Central memory CD8-positive, alpha-beta T cell (primary cell): ENCODE measurements at regions not wholly inside any gene's neighbourhood (a gene's known extent, or its start where the extent isn't known, plus 50 kb on each side); places are given as distances from the start of the nearest gene placed in this dataset.

Experiments used
- ATAC-seq: fragments of 150-1000 bp; cut with Tn5 transposase; replicated peaks from 2 replicates; pipeline ENCODE4 v1.10.0; 2022; ENCODE audit warnings: mild to moderate bottlenecking, moderate FRiP score, moderate number of reproducible peaks; ENCODE audit not compliant: poor library complexity, severe bottlenecking; ENCODE audit errors: extremely low read depth
- DNase-seq, 2 donors: peaks; one replicate each; pipeline ENCODE4 v3.0.0; 2021; ENCODE audit warnings: low spot score in 2 of 2
- H3K27ac Mint-ChIP-seq: one replicate; pipeline ENCODE4 v1.8.0; 2022; ENCODE audit warnings: low read depth, mild to moderate bottlenecking, moderate library complexity, mixed read lengths
- H3K27me3 Mint-ChIP-seq: one replicate; pipeline ENCODE4 v1.8.0; 2022; ENCODE audit warnings: mixed read lengths
- H3K36me3 Mint-ChIP-seq: one replicate; pipeline ENCODE4 v1.8.0; 2022; ENCODE audit warnings: mild to moderate bottlenecking, moderate library complexity, mixed read lengths; ENCODE audit not compliant: insufficient read depth
- H3K4me1 Mint-ChIP-seq: one replicate; pipeline ENCODE4 v1.8.0; 2022; ENCODE audit warnings: mixed read lengths
- H3K4me3 Mint-ChIP-seq: one replicate; pipeline ENCODE4 v1.8.0; 2022; ENCODE audit warnings: mild to moderate bottlenecking, moderate library complexity, mixed read lengths
- H3K9me3 Mint-ChIP-seq: one replicate; pipeline ENCODE4 v1.8.0; 2022; ENCODE audit warnings: mixed read lengths

DNA sequence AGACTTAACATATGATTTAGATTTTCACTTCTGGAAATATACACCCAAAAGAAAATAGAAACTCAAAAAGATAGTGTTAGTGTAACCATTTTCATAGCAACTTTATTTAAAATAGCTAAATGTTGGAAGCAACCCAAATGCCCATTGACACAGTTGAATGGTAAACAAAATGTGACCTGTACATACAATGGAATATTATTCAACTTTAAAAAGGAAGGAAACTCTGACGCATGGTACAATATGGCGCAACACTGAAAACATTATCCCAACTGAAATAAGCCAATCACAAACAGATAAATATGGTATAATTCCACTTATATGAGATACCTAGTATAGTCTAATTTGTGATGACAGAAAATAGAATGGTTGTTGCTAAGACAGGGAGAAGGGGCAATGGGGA is 1456.1 kb upstream of the MIR17HG start:
- no peaks in the 10 kb centered on the region for H3K4me1 Mint-ChIP-seq
- H3K9me3 Mint-ChIP-seq: peaks cover 32% of the 10 kb centered on the region
- ATAC-seq (no peak), DNase-seq (no peak)
- H3K27ac Mint-ChIP-seq: no peak overlapping the region
- no peaks in the 10 kb centered on the region for H3K27me3 Mint-ChIP-seq
- no peaks in the 10 kb centered on the region for H3K36me3 Mint-ChIP-seq
- no peak overlapping the region for H3K4me3 Mint-ChIP-seq

DNA sequence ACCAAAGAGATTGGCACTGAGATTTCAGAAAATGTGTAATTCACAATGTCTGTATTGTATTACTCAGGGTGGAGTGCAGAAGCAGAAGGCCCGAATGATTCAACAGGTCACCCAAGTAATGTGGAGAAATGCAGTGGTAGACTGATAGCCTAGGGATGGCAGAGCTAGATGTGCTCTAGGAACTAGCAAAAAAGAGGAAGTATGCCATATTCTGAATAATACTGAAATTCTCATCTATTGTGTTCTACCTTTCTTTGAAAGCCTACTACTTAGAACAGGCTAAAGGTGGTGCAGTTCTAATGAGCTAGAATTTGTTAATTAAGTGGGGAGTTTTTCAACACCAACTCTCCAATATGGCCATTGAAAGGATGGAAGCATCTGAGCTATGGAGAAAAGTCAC is 1449.8 kb upstream of the MIR17HG start:
- H3K4me1 Mint-ChIP-seq: no peaks in the 10 kb centered on the region
- H3K27me3 Mint-ChIP-seq: no peaks in the 10 kb centered on the region
- no peak overlapping the region for H3K27ac Mint-ChIP-seq
- H3K9me3 Mint-ChIP-seq: peaks cover 21% of the 10 kb centered on the region
- no peak overlapping the region for H3K4me3 Mint-ChIP-seq
- H3K36me3 Mint-ChIP-seq: no peaks in the 10 kb centered on the region
- DNase-seq: no peak
- no peak for ATAC-seq

- H3K9me3 Mint-ChIP-seq: peaks cover 26% of the 10 kb centered on the region
- ATAC-seq: no peak
- H3K27ac Mint-ChIP-seq: no peak overlapping the region
- no peak for DNase-seq
- no peaks in the 10 kb centered on the region for H3K4me1 Mint-ChIP-seq
- H3K36me3 Mint-ChIP-seq: no peaks in the 10 kb centered on the region
- no peak overlapping the region for H3K4me3 Mint-ChIP-seq
- H3K27me3 Mint-ChIP-seq: no peaks in the 10 kb centered on the region
Observed at GRCh38 chr13:89899302-89900103, 1448.0 kb upstream of the MIR17HG start.

GRCh38 chr13:89900104-89900765 is 1447.3 kb upstream of the MIR17HG start:
- no peaks in the 10 kb centered on the region for H3K4me1 Mint-ChIP-seq
- DNase-seq: no peak
- H3K4me3 Mint-ChIP-seq: no peak overlapping the region
- no peak overlapping the region for H3K27ac Mint-ChIP-seq
- H3K27me3 Mint-ChIP-seq: no peaks in the 10 kb centered on the region
- no peaks in the 10 kb centered on the region for H3K36me3 Mint-ChIP-seq
- no peak for ATAC-seq
- H3K9me3 Mint-ChIP-seq: peaks cover 21% of the 10 kb centered on the region

DNA sequence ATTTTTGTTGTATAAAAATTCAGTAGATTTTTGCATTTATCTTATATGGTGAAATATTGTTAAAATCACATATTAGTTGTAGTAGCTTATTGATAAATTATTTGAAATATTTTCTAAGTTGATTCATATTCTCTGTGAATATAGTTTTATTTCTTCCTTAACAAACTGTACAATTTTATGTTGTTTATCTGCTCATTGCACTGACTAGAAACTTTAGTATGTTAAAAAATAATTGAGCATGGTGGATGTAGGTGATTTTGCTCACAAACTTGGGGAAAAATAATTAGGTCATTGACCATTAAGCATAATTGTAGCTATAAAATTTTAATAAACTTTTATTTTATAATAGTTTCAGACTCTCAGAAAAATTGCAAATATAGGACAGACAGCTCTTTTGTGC is 1445.3 kb upstream of the MIR17HG start:
- no peak for ATAC-seq

GRCh38 chr13:89903115-89903514 is 1444.4 kb upstream of the MIR17HG start:
- DNase-seq: no peak
- no peak overlapping the region for H3K4me3 Mint-ChIP-seq
- ATAC-seq: no peak

More for the DNA sequence above, 1445.3 kb upstream of the MIR17HG start:
- no peaks in the 10 kb centered on the region for H3K36me3 Mint-ChIP-seq
- H3K4me1 Mint-ChIP-seq: no peaks in the 10 kb centered on the region
- H3K4me3 Mint-ChIP-seq: no peak overlapping the region
- H3K27me3 Mint-ChIP-seq: no peaks in the 10 kb centered on the region
- H3K9me3 Mint-ChIP-seq: peaks cover 22% of the 10 kb centered on the region
- no peak for DNase-seq
- H3K27ac Mint-ChIP-seq: no peak overlapping the region

GRCh38 chr13:89910166-89910565 is 1437.3 kb upstream of the MIR17HG start:
- no peak for DNase-seq
- no peaks in the 10 kb centered on the region for H3K27me3 Mint-ChIP-seq
- H3K36me3 Mint-ChIP-seq: no peaks in the 10 kb centered on the region
- no peak overlapping the region for H3K4me3 Mint-ChIP-seq
- no peaks in the 10 kb centered on the region for H3K4me1 Mint-ChIP-seq
- no peak for ATAC-seq
- H3K9me3 Mint-ChIP-seq: peaks cover 13% of the 10 kb centered on the region
- H3K27ac Mint-ChIP-seq: no peak overlapping the region

More at GRCh38 chr13:89903115-89903514, 1444.4 kb upstream of the MIR17HG start:
- Mint-ChIP-seq H3K4me1 (no peaks in the 10 kb centered on the region), H3K27me3 (no peaks in the 10 kb centered on the region), H3K9me3 (peaks cover 18% of the 10 kb centered on the region), H3K27ac (no peak overlapping the region), H3K36me3 (no peaks in the 10 kb centered on the region)

- H3K4me3 Mint-ChIP-seq: no peak overlapping the region
- no peak overlapping the region for H3K27ac Mint-ChIP-seq
- ATAC-seq (no peak), DNase-seq (no peak)
- peaks cover 14% of the 10 kb centered on the region for H3K9me3 Mint-ChIP-seq
- no peaks in the 10 kb centered on the region for H3K36me3 Mint-ChIP-seq
- no peaks in the 10 kb centered on the region for H3K4me1 Mint-ChIP-seq
- H3K27me3 Mint-ChIP-seq: no peaks in the 10 kb centered on the region
Observed at GRCh38 chr13:89916551-89916950, 1430.9 kb upstream of the MIR17HG start.

DNA sequence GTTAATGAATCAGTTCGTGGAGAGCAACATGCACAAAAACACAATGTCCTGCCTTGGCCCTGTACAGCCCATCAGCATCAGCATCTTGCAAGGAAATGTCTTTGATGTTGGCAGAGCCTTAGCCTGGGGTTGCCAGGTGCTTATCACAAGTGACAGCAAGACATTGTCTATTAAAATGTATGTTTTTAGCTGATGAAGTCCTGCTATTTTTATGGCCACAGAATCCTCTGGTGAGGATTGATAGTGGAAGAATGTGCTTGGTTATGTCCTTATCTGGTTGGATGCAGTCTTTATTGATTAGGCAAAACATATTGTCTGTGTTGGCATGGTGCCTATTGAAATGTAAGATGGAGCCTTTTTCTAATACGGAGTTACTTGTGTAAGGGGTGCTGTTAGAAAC is 1427.0 kb upstream of the MIR17HG start:
- H3K27me3 Mint-ChIP-seq: no peaks in the 10 kb centered on the region
- H3K27ac Mint-ChIP-seq: no peak overlapping the region
- ATAC-seq: no peak
- H3K4me3 Mint-ChIP-seq: no peak overlapping the region
- DNase-seq: no peak
- no peaks in the 10 kb centered on the region for H3K4me1 Mint-ChIP-seq
- H3K9me3 Mint-ChIP-seq: peaks cover 19% of the 10 kb centered on the region
- H3K36me3 Mint-ChIP-seq: no peaks in the 10 kb centered on the region

- DNase-seq: no peak
Observed at GRCh38 chr13:89923052-89923451, 1424.4 kb upstream of the MIR17HG start.

GRCh38 chr13:89923736-89924135 is 1423.8 kb upstream of the MIR17HG start:
- no peak for DNase-seq
- ATAC-seq: no peak
- no peaks in the 10 kb centered on the region for H3K36me3 Mint-ChIP-seq
- no peaks in the 10 kb centered on the region for H3K4me1 Mint-ChIP-seq
- no peaks in the 10 kb centered on the region for H3K27me3 Mint-ChIP-seq
- H3K9me3 Mint-ChIP-seq: peaks cover 30% of the 10 kb centered on the region
- no peak overlapping the region for H3K27ac Mint-ChIP-seq
- H3K4me3 Mint-ChIP-seq: no peak overlapping the region

More at GRCh38 chr13:89923052-89923451, 1424.4 kb upstream of the MIR17HG start:
- no peaks in the 10 kb centered on the region for H3K36me3 Mint-ChIP-seq
- peaks cover 30% of the 10 kb centered on the region for H3K9me3 Mint-ChIP-seq
- H3K4me1 Mint-ChIP-seq: no peaks in the 10 kb centered on the region
- ATAC-seq: no peak
- no peaks in the 10 kb centered on the region for H3K27me3 Mint-ChIP-seq
- H3K4me3 Mint-ChIP-seq: no peak overlapping the region
- H3K27ac Mint-ChIP-seq: no peak overlapping the region

DNA sequence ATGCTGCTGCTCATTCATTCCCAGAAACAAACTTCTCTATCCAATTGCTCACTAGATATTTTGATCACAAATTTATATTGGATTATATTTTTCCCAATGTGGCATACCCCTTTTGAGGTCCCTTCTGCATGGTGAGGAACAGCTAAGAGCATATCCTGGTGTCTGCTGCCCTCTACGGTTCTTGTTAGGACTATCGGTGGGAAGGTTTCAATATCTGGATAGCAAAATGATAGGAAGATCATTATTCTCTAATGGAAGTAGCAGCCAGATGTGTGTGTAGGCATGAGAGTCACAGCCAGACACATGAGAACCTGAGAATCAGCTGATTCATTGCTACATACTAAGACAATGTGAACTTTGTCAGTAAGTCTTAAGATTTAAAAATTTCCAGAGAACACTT is 1422.4 kb upstream of the MIR17HG start:
- no peak overlapping the region for H3K4me3 Mint-ChIP-seq
- no peak overlapping the region for H3K27ac Mint-ChIP-seq
- peaks cover 30% of the 10 kb centered on the region for H3K9me3 Mint-ChIP-seq
- H3K4me1 Mint-ChIP-seq: no peaks in the 10 kb centered on the region
- no peaks in the 10 kb centered on the region for H3K36me3 Mint-ChIP-seq
- no peaks in the 10 kb centered on the region for H3K27me3 Mint-ChIP-seq
- DNase-seq: no peak
- no peak for ATAC-seq

- ATAC-seq: no peak
- no peak overlapping the region for H3K4me3 Mint-ChIP-seq
- H3K9me3 Mint-ChIP-seq: peaks cover 27% of the 10 kb centered on the region
- no peak overlapping the region for H3K27ac Mint-ChIP-seq
- H3K27me3 Mint-ChIP-seq: no peaks in the 10 kb centered on the region
- H3K4me1 Mint-ChIP-seq: no peaks in the 10 kb centered on the region
- no peak for DNase-seq
- H3K36me3 Mint-ChIP-seq: no peaks in the 10 kb centered on the region
Observed at GRCh38 chr13:89930861-89931260, 1416.6 kb upstream of the MIR17HG start.
